HCT116 (cell line): ENCODE measurements at regions not wholly inside any gene's neighbourhood (a gene's known extent, or its start where the extent isn't known, plus 50 kb on each side); places are given as distances from the start of the nearest gene placed in this dataset.

Source experiments
- ATAC-seq: fragments of 200-7000 bp; cut with Tn5 transposase; 2 replicates; pipeline ENCODE4 v1.9.1; 2020; ENCODE audit warnings: mild to moderate bottlenecking, moderate library complexity
- BruUV-seq: library from RNA; stranded (reverse); fragments of 400-500 nt; replicated peaks from 2 replicates; lab custom pipeline; 2021; lab: Mats Ljungman, UMichigan
- CTCF ChIA-PET: fragments of 300-600 bp; sonication (Branson Sonifier 250); formaldehyde crosslinking; loops from one replicate; lab custom pipeline; 2021; ENCODE audit warnings: antibody characterized with exemption; lab: Charles Lee
- POLR2A ChIA-PET: fragments of 300-600, 350-600 bp; sonication (Branson Sonifier 250); formaldehyde crosslinking; loops from one replicate; lab custom pipeline; 2021; ENCODE audit warnings: antibody characterized with exemption; lab: Charles Lee
- RAD21 ChIA-PET, 2 experiments: fragments of 300-600 bp; sonication (Branson Sonifier 250); formaldehyde crosslinking; loops; one replicate each; lab custom pipeline; 2023; ENCODE audit warnings: low total read pairs in 2 of 2; ENCODE audit not compliant: uncharacterized antibody in 2 of 2, unreplicated experiment in 2 of 2, low non-redundant PET in 1 of 2; lab: Charles Lee
- DNase-seq: peaks from one replicate; pipeline ENCODE4 v3.0.0-alpha.2; 2010; ENCODE audit warnings: low read depth, low spot score
- H2AFZ ChIP-seq: fragments of 200-600 bp; shearing (Covaris generic), sonication (generic); 2 replicates; pipeline ENCODE4 v1.6.1; 2017; ENCODE audit warnings: low read depth, mixed run types, mixed read lengths, antibody characterized with exemption, low read length; ENCODE audit not compliant: poor library complexity, severe bottlenecking
- H3K27ac ChIP-seq: 2 replicates; pipeline ENCODE4 v1.5.1; 2012; ENCODE audit warnings: low read depth, low read length
- H3K27me3 ChIP-seq: fragments of 200-600 bp; sonication (generic); 2 replicates; pipeline ENCODE4 v1.6.1; 2016; ENCODE audit warnings: mixed run types, low read length, mixed read lengths; ENCODE audit not compliant: insufficient read depth
- H3K36me3 ChIP-seq, 2 experiments: fragments of 200-500 bp in 1 of 2; fragments of 200-600 bp in 1 of 2; sonication (Bioruptor generic) in 1 of 2; sonication (generic) in 1 of 2; 2 replicates each; pipeline versions ENCODE4 v1.5.1 to v1.6.1; 2014 to 2016; ENCODE audit warnings: low read length in 2 of 2, inconsistent platforms in 1 of 2, mixed read lengths in 1 of 2, mixed run types in 1 of 2; ENCODE audit not compliant: insufficient read depth in 2 of 2, control insufficient read depth in 1 of 2
- H3K4me1 ChIP-seq, 2 experiments: fragments of 200-600 bp in 1 of 2; sonication (generic) in 1 of 2; 2 replicates each; pipeline versions ENCODE4 v1.5.1 to v1.6.1; 2012 to 2017; ENCODE audit warnings: low read length in 2 of 2, inconsistent platforms in 1 of 2, mild to moderate bottlenecking in 1 of 2, mixed read lengths in 1 of 2, mixed run types in 1 of 2, moderate library complexity in 1 of 2; ENCODE audit not compliant: insufficient read depth in 2 of 2, control insufficient read depth in 1 of 2
- H3K4me2 ChIP-seq: fragments of 200-600 bp; sonication (generic); 2 replicates; pipeline ENCODE4 v1.6.1; 2017; ENCODE audit warnings: mixed run types, low read length, mixed read lengths
- H3K4me3 ChIP-seq, 2 experiments: fragments of 200-600 bp in 1 of 2; sonication (generic) in 1 of 2; replicated peaks in 1 of 2; 2 replicates each; pipeline ENCODE4 v1.5.1; 2011 to 2016; ENCODE audit warnings: low read length in 2 of 2, control low read depth in 1 of 2, low read depth in 1 of 2, mild to moderate bottlenecking in 1 of 2, mixed read lengths in 1 of 2, mixed run types in 1 of 2
- H3K79me2 ChIP-seq: fragments of 200-600 bp; sonication (generic); 2 replicates; pipeline ENCODE4 v1.6.1; 2017; ENCODE audit warnings: mild to moderate bottlenecking, mixed run types, low read length, moderate library complexity, mixed read lengths; ENCODE audit not compliant: insufficient read depth
- H3K9ac ChIP-seq: fragments of 200-600 bp; sonication (generic); 2 replicates; pipeline ENCODE4 v1.6.1; 2016; ENCODE audit warnings: low read length, mixed read lengths
- H3K9me2 ChIP-seq: fragments of 200-600 bp; sonication (generic), shearing (Covaris generic); 2 replicates; pipeline ENCODE4 v1.6.1; 2017; ENCODE audit warnings: mixed run types, mild to moderate bottlenecking, moderate library complexity; ENCODE audit not compliant: insufficient read depth
- H3K9me3 ChIP-seq, 2 experiments: fragments of 200-500 bp in 1 of 2; fragments of 200-600 bp in 1 of 2; sonication (Bioruptor generic) in 1 of 2; sonication (generic) in 1 of 2; 2 replicates each; pipeline ENCODE4 v1.6.1; 2014 to 2017; ENCODE audit warnings: low read length in 2 of 2, mixed read lengths in 2 of 2, inconsistent platforms in 1 of 2, low read depth in 1 of 2, mild to moderate bottlenecking in 1 of 2, mixed run types in 1 of 2, moderate library complexity in 1 of 2; ENCODE audit not compliant: control insufficient read depth in 1 of 2, insufficient read depth in 1 of 2
- H4K20me1 ChIP-seq: fragments of 200-600 bp; sonication (generic), shearing (Covaris generic); 2 replicates; pipeline ENCODE4 v1.6.1; 2017; ENCODE audit warnings: mixed run types, mild to moderate bottlenecking, moderate library complexity; ENCODE audit not compliant: insufficient read depth
- ATF3 ChIP-seq: IDR thresholded peaks from 2 replicates; pipeline ENCODE4 v1.6.1; 2012
- ELF1 ChIP-seq: IDR thresholded peaks from 2 replicates; pipeline ENCODE4 v1.6.1; 2012; ENCODE audit warnings: low read depth, borderline replicate concordance
- EZH2 ChIP-seq: fragments of 200-600 bp; sonication (generic); IDR thresholded peaks from 2 replicates; pipeline ENCODE4 v1.6.1; 2017; ENCODE audit warnings: antibody characterized with exemption, mixed run types
- EZH2phosphoT487 ChIP-seq: fragments of 200-600 bp; IDR thresholded peaks from 2 replicates; pipeline ENCODE4 v1.6.1; 2018; ENCODE audit warnings: antibody characterized with exemption, borderline replicate concordance
- POLR2A ChIP-seq: IDR thresholded peaks from 2 replicates; pipeline ENCODE4 v1.7.0; 2011; ENCODE audit warnings: borderline replicate concordance; ENCODE audit not compliant: insufficient read depth, insufficient read length; ENCODE audit errors: extremely low read depth
- POLR2AphosphoS5 ChIP-seq: IDR thresholded peaks from 2 replicates; pipeline ENCODE4 v1.6.1; 2011; ENCODE audit warnings: mild to moderate bottlenecking, low read depth, low read length, moderate library complexity
- SIN3A ChIP-seq: IDR thresholded peaks from 2 replicates; pipeline ENCODE4 v1.6.1; 2012; ENCODE audit warnings: low read depth
- SP1 ChIP-seq: IDR thresholded peaks from 2 replicates; pipeline ENCODE4 v1.6.1; 2012; ENCODE audit warnings: low read depth
- SRF ChIP-seq: IDR thresholded peaks from 2 replicates; pipeline ENCODE4 v1.6.1; 2012; ENCODE audit warnings: low read depth
- TCF7L2 ChIP-seq: IDR thresholded peaks from 2 replicates; pipeline ENCODE4 v1.7.0; 2011; ENCODE audit warnings: borderline replicate concordance, inconsistent platforms; ENCODE audit not compliant: insufficient read depth, insufficient read length; ENCODE audit errors: extremely low read depth
- YY1 ChIP-seq: IDR thresholded peaks from 2 replicates; pipeline ENCODE4 v1.6.1; 2011; ENCODE audit warnings: low read length, low read depth, moderate library complexity, mild to moderate bottlenecking; ENCODE audit not compliant: insufficient replicate concordance; ENCODE audit errors: extremely low read depth
- ZBTB33 ChIP-seq: IDR thresholded peaks from 2 replicates; pipeline ENCODE4 v1.6.1; 2011; ENCODE audit warnings: mild to moderate bottlenecking, low read length, moderate library complexity; ENCODE audit not compliant: insufficient replicate concordance; ENCODE audit errors: extremely low read depth
- intact Hi-C: fragments of 100-400 bp; cut with micrococcal nuclease; formaldehyde crosslinking; loops from 2 replicates; pipeline ENCODE4 v1.10.0; 2022
- TF ChIP-seq, protein P1 (sequence below), 3 experiments: fragments of 200-600 bp in 1 of 3; sonication (generic) in 1 of 3; IDR thresholded peaks in 2 of 3; conservative IDR thresholded peaks in 1 of 3; 2 replicates each; pipeline ENCODE4 v1.5.1; 2012 to 2017; ENCODE audit warnings: low read depth in 2 of 3, low read length in 2 of 3, antibody characterized with exemption in 1 of 3, borderline replicate concordance in 1 of 3, control low read depth in 1 of 3, mild to moderate bottlenecking in 1 of 3, mixed read lengths in 1 of 3, mixed run types in 1 of 3, moderate library complexity in 1 of 3; ENCODE audit not compliant: insufficient read depth in 1 of 3

GRCh38 chr12:131611416-131612091, 99.3 kb upstream of the SFSWAP start:
- Histone ChIP-seq H3K9me2 (no peaks in the 10 kb centered on the region), H3K27me3 (no peaks in the 10 kb centered on the region), H3K79me2 (no peaks in the 10 kb centered on the region), H3K36me3 (no peaks in the 10 kb centered on the region), H3K9ac (no peak overlapping the region), H2AFZ (no peak overlapping the region), H3K9me3 (no peaks in the 10 kb centered on the region), H4K20me1 (no peaks in the 10 kb centered on the region), H3K4me1 (peaks cover 0 to 7% of the 10 kb centered on the region in 2 experiments; a peak in 1 of 4 replicates), H3K27ac (no peak overlapping the region), H3K4me3 (no peak overlapping the region), H3K4me2 (no peak overlapping the region)
- ChIA-PET POLR2A (no interaction called here), CTCF (no interaction called here), RAD21 (no interaction called here)
- ATAC-seq: no peak
- no peak for DNase-seq
- no peak for TF ChIP-seq POLR2AphosphoS5
- BruUV-seq: no TSS peak
- intact Hi-C loops: no loop called here

GRCh38 chr12:131612092-131612755, 98.7 kb upstream of the SFSWAP start:
- no peaks in the 10 kb centered on the region for H3K36me3 ChIP-seq
- no peak overlapping the region for H3K27ac ChIP-seq
- CTCF ChIA-PET: no interaction called here
- no peak for ATAC-seq
- no peak overlapping the region for H2AFZ ChIP-seq
- H3K4me3 ChIP-seq: no peak overlapping the region
- H3K9me2 ChIP-seq: no peaks in the 10 kb centered on the region
- no TSS peak for BruUV-seq
- TF ChIP-seq SRF: no peak
- TF ChIP-seq, protein P1, sequence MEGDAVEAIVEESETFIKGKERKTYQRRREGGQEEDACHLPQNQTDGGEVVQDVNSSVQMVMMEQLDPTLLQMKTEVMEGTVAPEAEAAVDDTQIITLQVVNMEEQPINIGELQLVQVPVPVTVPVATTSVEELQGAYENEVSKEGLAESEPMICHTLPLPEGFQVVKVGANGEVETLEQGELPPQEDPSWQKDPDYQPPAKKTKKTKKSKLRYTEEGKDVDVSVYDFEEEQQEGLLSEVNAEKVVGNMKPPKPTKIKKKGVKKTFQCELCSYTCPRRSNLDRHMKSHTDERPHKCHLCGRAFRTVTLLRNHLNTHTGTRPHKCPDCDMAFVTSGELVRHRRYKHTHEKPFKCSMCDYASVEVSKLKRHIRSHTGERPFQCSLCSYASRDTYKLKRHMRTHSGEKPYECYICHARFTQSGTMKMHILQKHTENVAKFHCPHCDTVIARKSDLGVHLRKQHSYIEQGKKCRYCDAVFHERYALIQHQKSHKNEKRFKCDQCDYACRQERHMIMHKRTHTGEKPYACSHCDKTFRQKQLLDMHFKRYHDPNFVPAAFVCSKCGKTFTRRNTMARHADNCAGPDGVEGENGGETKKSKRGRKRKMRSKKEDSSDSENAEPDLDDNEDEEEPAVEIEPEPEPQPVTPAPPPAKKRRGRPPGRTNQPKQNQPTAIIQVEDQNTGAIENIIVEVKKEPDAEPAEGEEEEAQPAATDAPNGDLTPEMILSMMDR (IDR thresholded peaks at IDR 0.05 in 2 of 3, conservative IDR thresholded peaks at IDR 0.05 in 1 of 3; ENCODE audit: borderline replicate concordance in 1 of 3, insufficient read depth in 1 of 3, low read depth in 2 of 3, low read length in 2 of 3): no peak
- no peak for TF ChIP-seq SP1
- no peak for TF ChIP-seq EZH2phosphoT487
- no peak for TF ChIP-seq YY1
- no peak for TF ChIP-seq POLR2AphosphoS5
- no peak for TF ChIP-seq ATF3
- no peak for TF ChIP-seq ELF1
- no peak for TF ChIP-seq POLR2A
- no peak for TF ChIP-seq ZBTB33
- TF ChIP-seq SIN3A: no peak
- no peak for TF ChIP-seq TCF7L2
- no peak for TF ChIP-seq EZH2
- H3K4me1 ChIP-seq: peaks cover 0 to 7% of the 10 kb centered on the region in 2 experiments; a peak in 1 of 4 replicates
- POLR2A ChIA-PET: no interaction called here
- RAD21 ChIA-PET: no interaction called here
- no peaks in the 10 kb centered on the region for H3K9me3 ChIP-seq
- no peaks in the 10 kb centered on the region for H4K20me1 ChIP-seq
- intact Hi-C loops: no loop called here
- H3K27me3 ChIP-seq: no peaks in the 10 kb centered on the region
- DNase-seq: no peak
- H3K4me2 ChIP-seq: no peak overlapping the region
- H3K79me2 ChIP-seq: no peaks in the 10 kb centered on the region
- no peak overlapping the region for H3K9ac ChIP-seq
